GM23338 (cell line): ENCODE measurements at regions not wholly inside any gene's neighbourhood (a gene's known extent, or its start where the extent isn't known, plus 50 kb on each side); places are given as distances from the start of the nearest gene placed in this dataset.
"Not testable (repeated sequence)": the region's sequence is repeated elsewhere in the genome, so short reads cannot be mapped to it uniquely, and the experiment has no call there.

Source experiments
- ATAC-seq: fragments of 200-7000 bp; cut with Tn5 transposase; 3 replicates; pipeline ENCODE4 v1.9.1; 2020
- DNase-seq: peaks from one replicate; pipeline ENCODE4 v3.0.0-alpha.2; 2015; ENCODE audit warnings: low spot score
- H2AFZ ChIP-seq: fragments of 200-600 bp; sonication (generic); 2 replicates; pipeline ENCODE4 v1.8.0; 2016; ENCODE audit warnings: antibody characterized with exemption, mild to moderate bottlenecking, moderate library complexity
- H3F3A ChIP-seq: fragments of 200-600 bp; sonication (generic); replicated peaks from 2 replicates; pipeline ENCODE4 v1.8.0; 2017; ENCODE audit warnings: antibody characterized with exemption, mixed run types, low read depth
- H3K27ac ChIP-seq: fragments of 200-600 bp; sonication (generic); 2 replicates; pipeline ENCODE4 v1.6.1; 2016; ENCODE audit warnings: low read depth
- H3K27me3 ChIP-seq: fragments of 200-600 bp; sonication (generic); 2 replicates; pipeline ENCODE4 v1.8.0; 2016; ENCODE audit warnings: mild to moderate bottlenecking, mixed run types, moderate library complexity; ENCODE audit not compliant: insufficient read depth
- H3K36me3 ChIP-seq: fragments of 200-600 bp; sonication (generic); 2 replicates; pipeline ENCODE4 v1.8.0; 2016; ENCODE audit warnings: mild to moderate bottlenecking; ENCODE audit not compliant: insufficient read depth
- H3K4me1 ChIP-seq: fragments of 200-600 bp; sonication (generic); 2 replicates; pipeline ENCODE4 v1.8.0; 2016; ENCODE audit warnings: mild to moderate bottlenecking, moderate library complexity; ENCODE audit not compliant: insufficient read depth
- H3K4me2 ChIP-seq: fragments of 200-600 bp; sonication (generic); 2 replicates; pipeline ENCODE4 v1.7.1; 2017; ENCODE audit warnings: mixed run types
- H3K4me3 ChIP-seq: fragments of 200-600 bp; sonication (generic); 2 replicates; pipeline ENCODE4 v1.6.1; 2016; ENCODE audit warnings: mixed run types
- H3K79me2 ChIP-seq: fragments of 200-600 bp; sonication (generic); replicated peaks from 2 replicates; pipeline ENCODE4 v1.8.0; 2017; ENCODE audit warnings: mild to moderate bottlenecking; ENCODE audit not compliant: insufficient read depth
- H3K9me2 ChIP-seq: fragments of 200-600 bp; sonication (generic); 2 replicates; pipeline ENCODE4 v1.8.0; 2017; ENCODE audit not compliant: insufficient read depth
- H4K20me1 ChIP-seq: fragments of 200-600 bp; sonication (generic); replicated peaks from 2 replicates; pipeline ENCODE4 v1.8.0; 2017; ENCODE audit warnings: mild to moderate bottlenecking; ENCODE audit not compliant: insufficient read depth
- H3K27ac Mint-ChIP-seq: 2 replicates; pipeline ENCODE4 v1.8.0; 2020; ENCODE audit warnings: inconsistent platforms, mild to moderate bottlenecking, moderate library complexity, mixed read lengths
- H3K27me3 Mint-ChIP-seq: 3 replicates; pipeline ENCODE4 v1.8.0; 2022; ENCODE audit warnings: low read depth, mild to moderate bottlenecking, moderate library complexity, mixed read lengths, inconsistent platforms; ENCODE audit not compliant: insufficient read depth, poor library complexity
- H3K36me3 Mint-ChIP-seq: 3 replicates; pipeline ENCODE4 v1.8.0; 2021; ENCODE audit warnings: low read depth, mild to moderate bottlenecking, inconsistent platforms, moderate library complexity, mixed read lengths
- H3K4me1 Mint-ChIP-seq: 3 replicates; pipeline ENCODE4 v1.8.0; 2020; ENCODE audit warnings: mild to moderate bottlenecking, inconsistent platforms, mixed read lengths
- H3K4me3 Mint-ChIP-seq: 3 replicates; pipeline ENCODE4 v1.8.0; 2021; ENCODE audit warnings: moderate library complexity, mild to moderate bottlenecking, inconsistent platforms, mixed read lengths
- H3K9me3 Mint-ChIP-seq: 3 replicates; pipeline ENCODE4 v1.8.0; 2020; ENCODE audit warnings: moderate library complexity, mild to moderate bottlenecking, inconsistent platforms, mixed read lengths
- EZH2 ChIP-seq: fragments of 200-600 bp; sonication (generic); IDR thresholded peaks from one replicate; pipeline ENCODE4 v1.8.0; 2017; ENCODE audit warnings: antibody characterized with exemption, mild to moderate bottlenecking, low read depth; ENCODE audit not compliant: unreplicated experiment
- EZH2phosphoT487 ChIP-seq: fragments of 200-600 bp; sonication (generic); IDR thresholded peaks from one replicate; pipeline ENCODE4 v1.8.1; 2018; ENCODE audit warnings: antibody characterized with exemption; ENCODE audit not compliant: unreplicated experiment
- JUNB ChIP-seq: IDR thresholded peaks from one replicate; pipeline ENCODE4 v1.6.1; 2016; ENCODE audit warnings: antibody characterized with exemption; ENCODE audit not compliant: unreplicated experiment
- POLR2AphosphoS5 ChIP-seq: IDR thresholded peaks from 2 replicates; pipeline ENCODE4 v1.6.1; 2016; ENCODE audit warnings: antibody characterized with exemption, low read depth
- ZNF331 ChIP-seq: fragments of 250-450 bp; sonication (Bioruptor Pico); IDR thresholded peaks from 2 replicates; pipeline ENCODE4 v1.5.0; 2020; ENCODE audit warnings: low read depth, mild to moderate bottlenecking, moderate library complexity
- TF ChIP-seq, protein P1 (sequence below): IDR thresholded peaks from 2 replicates; pipeline ENCODE4 v1.6.1; 2016; ENCODE audit warnings: antibody characterized with exemption
- TF ChIP-seq, protein P2 (sequence below): IDR thresholded peaks from one replicate; pipeline ENCODE4 v1.6.1; 2018; ENCODE audit warnings: antibody characterized with exemption; ENCODE audit not compliant: unreplicated experiment

DNA sequence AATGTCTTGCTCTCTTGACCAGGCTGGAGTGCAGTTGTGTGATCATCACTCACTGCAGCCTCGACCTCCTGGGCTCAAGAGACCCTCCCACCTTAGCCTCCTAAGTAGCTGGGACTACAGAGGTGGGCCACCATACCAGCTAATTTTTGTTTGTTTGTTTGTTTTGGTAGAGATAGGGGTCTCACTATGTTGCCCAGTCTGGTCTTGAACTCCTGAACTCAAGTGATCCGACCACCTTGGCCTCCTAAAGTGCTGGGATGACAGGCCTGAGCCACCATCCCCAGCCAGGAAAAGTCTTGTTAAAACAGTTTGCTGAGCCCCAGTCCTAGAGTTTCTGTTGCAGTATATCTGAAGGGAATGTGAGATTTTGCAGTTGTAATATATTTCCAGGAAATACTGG lies 83.9 kb downstream of the SKIDA1 start:
- Histone ChIP-seq H3K4me2 (no peak overlapping the region), H3K4me3 (no peak overlapping the region), H3K9me2 (no peaks in the 10 kb centered on the region), H3K36me3 (no peaks in the 10 kb centered on the region), H3K27me3 (no peaks in the 10 kb centered on the region), H3F3A (no peaks in the 10 kb centered on the region), H3K27ac (no peak overlapping the region), H2AFZ (peak overlapping the region; percentile 76; the same call in 1 of the 2 replicates), H3K79me2 (no peaks in the 10 kb centered on the region), H3K4me1 (peaks cover 7% of the 10 kb centered on the region; the same call in 1 of the 2 replicates), H4K20me1 (no peaks in the 10 kb centered on the region)
- no peak for DNase-seq
- Mint-ChIP-seq H3K4me3 (no peak overlapping the region), H3K9me3 (no peaks in the 10 kb centered on the region; the same call in 2 of the 3 replicates), H3K4me1 (peaks cover 9% of the 10 kb centered on the region; the same call in 1 of the 3 replicates), H3K27me3 (no peaks in the 10 kb centered on the region), H3K36me3 (no peaks in the 10 kb centered on the region), H3K27ac (no peak overlapping the region)
- ATAC-seq, result no peak
- TF ChIP-seq, protein P1, sequence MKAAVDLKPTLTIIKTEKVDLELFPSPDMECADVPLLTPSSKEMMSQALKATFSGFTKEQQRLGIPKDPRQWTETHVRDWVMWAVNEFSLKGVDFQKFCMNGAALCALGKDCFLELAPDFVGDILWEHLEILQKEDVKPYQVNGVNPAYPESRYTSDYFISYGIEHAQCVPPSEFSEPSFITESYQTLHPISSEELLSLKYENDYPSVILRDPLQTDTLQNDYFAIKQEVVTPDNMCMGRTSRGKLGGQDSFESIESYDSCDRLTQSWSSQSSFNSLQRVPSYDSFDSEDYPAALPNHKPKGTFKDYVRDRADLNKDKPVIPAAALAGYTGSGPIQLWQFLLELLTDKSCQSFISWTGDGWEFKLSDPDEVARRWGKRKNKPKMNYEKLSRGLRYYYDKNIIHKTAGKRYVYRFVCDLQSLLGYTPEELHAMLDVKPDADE, result no peak
- no peak for TF ChIP-seq EZH2
- no peak for TF ChIP-seq JUNB
- no peak for TF ChIP-seq ZNF331
- no peak for TF ChIP-seq POLR2AphosphoS5
- TF ChIP-seq EZH2phosphoT487, result no peak
- TF ChIP-seq, protein P2, sequence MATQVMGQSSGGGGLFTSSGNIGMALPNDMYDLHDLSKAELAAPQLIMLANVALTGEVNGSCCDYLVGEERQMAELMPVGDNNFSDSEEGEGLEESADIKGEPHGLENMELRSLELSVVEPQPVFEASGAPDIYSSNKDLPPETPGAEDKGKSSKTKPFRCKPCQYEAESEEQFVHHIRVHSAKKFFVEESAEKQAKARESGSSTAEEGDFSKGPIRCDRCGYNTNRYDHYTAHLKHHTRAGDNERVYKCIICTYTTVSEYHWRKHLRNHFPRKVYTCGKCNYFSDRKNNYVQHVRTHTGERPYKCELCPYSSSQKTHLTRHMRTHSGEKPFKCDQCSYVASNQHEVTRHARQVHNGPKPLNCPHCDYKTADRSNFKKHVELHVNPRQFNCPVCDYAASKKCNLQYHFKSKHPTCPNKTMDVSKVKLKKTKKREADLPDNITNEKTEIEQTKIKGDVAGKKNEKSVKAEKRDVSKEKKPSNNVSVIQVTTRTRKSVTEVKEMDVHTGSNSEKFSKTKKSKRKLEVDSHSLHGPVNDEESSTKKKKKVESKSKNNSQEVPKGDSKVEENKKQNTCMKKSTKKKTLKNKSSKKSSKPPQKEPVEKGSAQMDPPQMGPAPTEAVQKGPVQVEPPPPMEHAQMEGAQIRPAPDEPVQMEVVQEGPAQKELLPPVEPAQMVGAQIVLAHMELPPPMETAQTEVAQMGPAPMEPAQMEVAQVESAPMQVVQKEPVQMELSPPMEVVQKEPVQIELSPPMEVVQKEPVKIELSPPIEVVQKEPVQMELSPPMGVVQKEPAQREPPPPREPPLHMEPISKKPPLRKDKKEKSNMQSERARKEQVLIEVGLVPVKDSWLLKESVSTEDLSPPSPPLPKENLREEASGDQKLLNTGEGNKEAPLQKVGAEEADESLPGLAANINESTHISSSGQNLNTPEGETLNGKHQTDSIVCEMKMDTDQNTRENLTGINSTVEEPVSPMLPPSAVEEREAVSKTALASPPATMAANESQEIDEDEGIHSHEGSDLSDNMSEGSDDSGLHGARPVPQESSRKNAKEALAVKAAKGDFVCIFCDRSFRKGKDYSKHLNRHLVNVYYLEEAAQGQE, result no peak

DNA sequence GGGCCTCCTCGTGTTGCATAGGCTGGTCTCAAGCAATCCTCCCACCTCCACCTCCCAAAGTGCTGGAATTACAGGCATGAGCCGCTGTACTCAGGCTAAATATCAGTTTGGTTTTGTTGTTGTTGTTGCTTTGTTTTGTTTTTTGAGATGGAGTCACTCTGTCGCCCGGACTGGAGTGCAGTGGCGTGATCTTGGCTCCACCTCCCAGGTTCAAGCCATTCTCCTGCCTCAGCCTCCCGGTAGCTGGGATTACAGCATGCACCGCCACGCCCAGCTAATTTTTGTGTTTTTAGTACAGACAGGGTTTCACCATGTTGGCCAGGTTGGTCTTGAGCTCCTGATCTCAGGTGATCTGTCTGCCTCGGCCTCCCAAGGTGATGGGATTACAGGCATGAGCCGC lies 86.6 kb downstream of the SKIDA1 start:
- not testable (repeated sequence) for H3K36me3 ChIP-seq, H3K4me3 Mint-ChIP-seq, H3K36me3 Mint-ChIP-seq, H3K27ac Mint-ChIP-seq, H3K4me3 ChIP-seq, H3K9me2 ChIP-seq, H3F3A ChIP-seq, H3K27me3 Mint-ChIP-seq, H3K4me1 ChIP-seq, H3K9me3 Mint-ChIP-seq, H3K79me2 ChIP-seq, H3K4me2 ChIP-seq, DNase-seq, H3K27me3 ChIP-seq, H3K4me1 Mint-ChIP-seq, ATAC-seq, H4K20me1 ChIP-seq, H3K27ac ChIP-seq
- peak overlapping the region; percentile 95; the same call in 1 of the 2 replicates for H2AFZ ChIP-seq
